ENCODE measurements at regions not wholly inside any gene's neighbourhood (a gene's known extent, or its start where the extent isn't known, plus 50 kb on each side); places are given as distances from the start of the nearest gene placed in this dataset.

- no peak overlapping the region for H3K4me2 ChIP-seq
- whole genome bisulfite sequencing (ENCODE audit: low lambda C conversion rate, missing lambda C conversion rate): 84% methylated on average over 4 of the region's 4 CpGs
- no peaks in the 10 kb centered on the region for H3K9me2 ChIP-seq (replicated peaks; ENCODE audit: insufficient read depth)
- DNase-seq (ENCODE audit: low spot score): peak; percentile 20
- no peaks in the 10 kb centered on the region for H3K36me3 ChIP-seq (replicated peaks; ENCODE audit: insufficient read depth, low read depth)
- no peak overlapping the region for H2AFZ ChIP-seq
- no peaks in the 10 kb centered on the region for H4K20me1 ChIP-seq (ENCODE audit: insufficient read depth, poor library complexity, severe bottlenecking)
- H3K4me1 ChIP-seq (ENCODE audit: insufficient read depth): no peaks in the 10 kb centered on the region
- no peak overlapping the region for H3K4me3 ChIP-seq
- no peaks in the 10 kb centered on the region for H3K9me3 ChIP-seq (ENCODE audit: low read depth)
- no peak overlapping the region for H3K27ac ChIP-seq
- TF ChIP-seq EZH2 (IDR thresholded peaks at IDR 0.05; ENCODE audit: borderline replicate concordance): no peak
- TF ChIP-seq EZH2phosphoT487 (IDR thresholded peaks at IDR 0.05; ENCODE audit: low read depth, severe bottlenecking, unreplicated experiment): no peak
- TF ChIP-seq CTCF (IDR thresholded peaks at IDR 0.05; ENCODE audit: poor library complexity): no peak
- H3K27me3 ChIP-seq: no peaks in the 10 kb centered on the region
- no peaks in the 10 kb centered on the region for H3K79me2 ChIP-seq
Observed at GRCh38 chr13:106911627-106912026, 343.7 kb upstream of the ARGLU1 start.

GRCh38 chr13:106911020-106911419 lies 343.1 kb upstream of the ARGLU1 start:
- Histone ChIP-seq H3K27ac (no peak overlapping the region), H4K20me1 (ENCODE audit: insufficient read depth, poor library complexity, severe bottlenecking) (no peaks in the 10 kb centered on the region), H3K4me3 (no peak overlapping the region), H3K36me3 (replicated peaks; ENCODE audit: insufficient read depth, low read depth) (no peaks in the 10 kb centered on the region), H3K4me2 (no peak overlapping the region), H3K4me1 (ENCODE audit: insufficient read depth) (no peaks in the 10 kb centered on the region), H3K79me2 (no peaks in the 10 kb centered on the region), H3K9me3 (ENCODE audit: low read depth) (no peaks in the 10 kb centered on the region), H3K9me2 (replicated peaks; ENCODE audit: insufficient read depth) (no peaks in the 10 kb centered on the region), H2AFZ (no peak overlapping the region), H3K27me3 (no peaks in the 10 kb centered on the region)
- TF ChIP-seq EZH2 (IDR thresholded peaks at IDR 0.05; ENCODE audit: borderline replicate concordance): no peak
- TF ChIP-seq EZH2phosphoT487 (IDR thresholded peaks at IDR 0.05; ENCODE audit: low read depth, severe bottlenecking, unreplicated experiment): no peak
- TF ChIP-seq CTCF (IDR thresholded peaks at IDR 0.05; ENCODE audit: poor library complexity): no peak
- no peak for DNase-seq (ENCODE audit: low spot score)
- 95% methylated on average over 5 of the region's 5 CpGs for WGBS (ENCODE audit: low lambda C conversion rate, missing lambda C conversion rate)

GRCh38 chr13:106906426-106906996 lies 338.6 kb upstream of the ARGLU1 start:
- TF ChIP-seq EZH2 (IDR thresholded peaks at IDR 0.05; ENCODE audit: borderline replicate concordance) (no peak), CTCF (IDR thresholded peaks at IDR 0.05; ENCODE audit: poor library complexity) (no peak), EZH2phosphoT487 (IDR thresholded peaks at IDR 0.05; ENCODE audit: low read depth, severe bottlenecking, unreplicated experiment) (no peak)
- no peaks in the 10 kb centered on the region for H3K9me3 ChIP-seq (ENCODE audit: low read depth)
- no peaks in the 10 kb centered on the region for H3K79me2 ChIP-seq
- no peak overlapping the region for H3K27ac ChIP-seq
- H3K4me3 ChIP-seq: no peak overlapping the region
- H2AFZ ChIP-seq: no peak overlapping the region
- DNase-seq (ENCODE audit: low spot score): no peak
- H4K20me1 ChIP-seq (ENCODE audit: insufficient read depth, poor library complexity, severe bottlenecking): no peaks in the 10 kb centered on the region
- H3K27me3 ChIP-seq: peaks cover 4% of the 10 kb centered on the region
- no peak overlapping the region for H3K4me2 ChIP-seq
- WGBS (ENCODE audit: low lambda C conversion rate, missing lambda C conversion rate): 90% methylated on average over 13 of the region's 13 CpGs
- no peaks in the 10 kb centered on the region for H3K9me2 ChIP-seq (replicated peaks; ENCODE audit: insufficient read depth)
- no peaks in the 10 kb centered on the region for H3K36me3 ChIP-seq (replicated peaks; ENCODE audit: insufficient read depth, low read depth)
- no peaks in the 10 kb centered on the region for H3K4me1 ChIP-seq (ENCODE audit: insufficient read depth)

All from hepatocyte (in vitro differentiated cells).